ENCODE measurements at regions not wholly inside any gene's neighbourhood (a gene's known extent, or its start where the extent isn't known, plus 50 kb on each side); places are given as distances from the start of the nearest gene placed in this dataset.

GRCh38 chr9:78441396-78441795 is 144.5 kb downstream of the PSAT1 start:
- TF ChIP-seq, protein P1, sequence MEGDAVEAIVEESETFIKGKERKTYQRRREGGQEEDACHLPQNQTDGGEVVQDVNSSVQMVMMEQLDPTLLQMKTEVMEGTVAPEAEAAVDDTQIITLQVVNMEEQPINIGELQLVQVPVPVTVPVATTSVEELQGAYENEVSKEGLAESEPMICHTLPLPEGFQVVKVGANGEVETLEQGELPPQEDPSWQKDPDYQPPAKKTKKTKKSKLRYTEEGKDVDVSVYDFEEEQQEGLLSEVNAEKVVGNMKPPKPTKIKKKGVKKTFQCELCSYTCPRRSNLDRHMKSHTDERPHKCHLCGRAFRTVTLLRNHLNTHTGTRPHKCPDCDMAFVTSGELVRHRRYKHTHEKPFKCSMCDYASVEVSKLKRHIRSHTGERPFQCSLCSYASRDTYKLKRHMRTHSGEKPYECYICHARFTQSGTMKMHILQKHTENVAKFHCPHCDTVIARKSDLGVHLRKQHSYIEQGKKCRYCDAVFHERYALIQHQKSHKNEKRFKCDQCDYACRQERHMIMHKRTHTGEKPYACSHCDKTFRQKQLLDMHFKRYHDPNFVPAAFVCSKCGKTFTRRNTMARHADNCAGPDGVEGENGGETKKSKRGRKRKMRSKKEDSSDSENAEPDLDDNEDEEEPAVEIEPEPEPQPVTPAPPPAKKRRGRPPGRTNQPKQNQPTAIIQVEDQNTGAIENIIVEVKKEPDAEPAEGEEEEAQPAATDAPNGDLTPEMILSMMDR (conservative IDR thresholded peaks at IDR 0.05; ENCODE audit: low read depth, low read length): no peak
- TF ChIP-seq EZH2 (IDR thresholded peaks at IDR 0.05; ENCODE audit: borderline replicate concordance, low read depth, low read length, poor library complexity, severe bottlenecking): no peak

Measured in A673 (cell line).